ENCODE measurements at regions not wholly inside any gene's neighbourhood (a gene's known extent, or its start where the extent isn't known, plus 50 kb on each side); places are given as distances from the start of the nearest gene placed in this dataset.
A peak's percentile ranks its signal among the peaks of the same experiment; 100 is the strongest.

DNA sequence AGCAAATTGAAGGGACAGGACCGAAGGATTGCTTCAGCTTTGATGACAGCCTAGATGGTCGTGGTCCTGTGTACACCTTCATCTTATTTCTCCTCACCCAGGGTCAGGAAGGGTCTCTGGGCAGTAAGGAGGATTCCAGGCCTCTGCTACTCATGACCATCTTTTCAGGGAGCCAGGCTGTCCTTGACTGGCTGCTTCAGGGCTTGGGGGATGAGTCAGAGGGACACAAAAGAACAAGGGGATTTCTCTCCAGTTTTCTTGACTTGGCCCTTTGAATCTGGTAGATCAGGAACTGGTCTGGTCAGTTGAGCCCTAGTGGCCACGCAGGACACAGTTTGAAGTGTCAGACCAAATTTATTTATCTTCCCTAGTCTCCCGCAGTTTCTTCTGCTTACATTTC lies 402.1 kb upstream of the CHD6 start:
- no peak for DNase-seq

DNA sequence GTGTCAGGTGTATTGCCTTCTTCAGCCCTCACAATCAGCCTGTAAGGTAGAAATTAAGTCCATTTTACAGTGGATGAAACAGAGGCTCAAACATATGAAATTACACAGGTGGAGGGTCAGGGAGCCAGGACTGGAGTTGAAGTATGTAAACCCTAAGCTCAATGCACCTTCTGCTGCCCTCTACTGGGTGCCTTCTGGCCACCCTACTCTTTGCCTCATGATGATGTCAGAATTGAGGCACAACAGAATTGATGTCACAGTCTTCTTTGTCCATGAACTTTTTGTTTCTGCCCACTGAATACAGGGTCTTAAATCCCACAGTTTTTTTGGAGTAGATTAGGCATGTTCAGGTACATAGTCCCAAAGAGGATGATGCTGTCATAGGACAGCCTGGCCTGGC lies 400.8 kb upstream of the CHD6 start:
- no peak for DNase-seq

DNA sequence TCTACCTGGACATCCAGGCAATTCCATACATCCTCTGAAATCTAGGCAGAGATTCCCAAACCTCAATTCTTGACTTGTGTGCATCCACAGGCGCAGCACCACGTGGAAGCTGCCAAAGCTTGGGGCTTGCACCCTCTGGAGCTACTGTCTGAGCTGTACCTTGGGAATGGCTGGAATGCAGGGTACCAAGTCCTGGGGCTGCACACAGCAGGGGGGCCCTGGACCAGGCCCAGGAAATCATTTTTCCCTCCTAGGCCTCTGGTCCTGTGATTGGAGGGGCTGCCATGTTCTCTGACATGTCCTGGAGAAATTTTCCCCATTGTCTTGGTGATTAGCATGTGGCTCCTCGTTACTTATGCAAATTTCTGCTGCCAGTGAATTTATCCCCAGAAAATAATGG lies 391.9 kb upstream of the CHD6 start:
- DNase-seq: no peak

DNA sequence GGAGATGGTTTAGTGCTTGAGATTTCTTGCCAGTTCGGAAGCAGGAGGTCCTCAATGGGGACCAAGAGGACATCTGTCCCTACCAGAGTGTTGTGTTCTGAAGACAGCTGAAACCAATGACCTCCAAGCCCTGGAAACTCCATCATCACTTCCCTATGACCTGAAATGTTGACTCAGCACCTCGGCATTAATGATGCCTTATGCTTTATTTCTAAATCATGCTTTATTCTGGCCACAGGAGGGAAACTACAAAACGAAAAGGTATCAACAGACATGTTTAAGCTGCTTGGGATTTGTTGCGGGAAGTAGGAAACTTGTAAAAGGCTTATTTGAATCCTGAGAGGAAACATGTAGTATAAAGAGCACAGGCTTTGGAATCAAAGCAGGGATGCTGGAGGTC lies 389.1 kb upstream of the CHD6 start:
- DNase-seq: no peak

DNA sequence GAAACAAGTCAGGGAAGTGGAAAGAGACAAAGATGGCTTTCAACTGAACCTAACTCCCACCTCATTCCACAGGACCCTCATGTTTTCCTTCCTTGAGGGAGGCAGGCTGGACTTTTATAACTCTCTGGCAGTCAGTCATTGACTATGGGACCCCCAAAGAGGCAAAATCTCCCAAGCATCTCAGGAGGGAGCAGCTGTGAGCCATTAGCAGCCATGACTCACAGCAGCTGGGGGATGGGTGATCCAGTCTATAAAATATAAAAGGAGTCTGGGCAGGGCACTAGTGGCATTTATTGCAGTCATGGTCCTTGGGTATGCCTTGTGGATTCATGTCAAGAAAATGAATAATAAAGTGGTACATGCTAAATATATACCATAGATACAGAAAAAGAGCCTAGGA lies 387.0 kb upstream of the CHD6 start:
- no peak for DNase-seq

DNA sequence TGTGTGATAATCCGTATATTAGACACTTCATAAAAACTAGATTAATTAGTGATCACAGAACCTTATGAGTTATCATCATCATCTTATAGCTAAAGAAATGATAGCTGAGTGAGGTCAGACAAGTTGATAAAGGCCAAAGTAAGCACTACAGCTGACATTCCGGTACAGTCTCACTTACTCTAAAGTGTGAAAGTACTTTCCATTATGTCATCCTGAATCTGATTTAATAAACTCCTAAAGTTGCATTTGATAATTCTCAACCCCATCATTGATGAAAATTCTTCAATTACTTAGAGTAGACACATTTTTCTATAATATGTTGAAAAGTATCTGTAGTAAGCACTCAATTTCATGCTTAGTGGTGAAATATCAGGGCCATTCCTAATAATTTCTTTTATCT lies 385.2 kb upstream of the CHD6 start:
- DNase-seq: no peak

DNA sequence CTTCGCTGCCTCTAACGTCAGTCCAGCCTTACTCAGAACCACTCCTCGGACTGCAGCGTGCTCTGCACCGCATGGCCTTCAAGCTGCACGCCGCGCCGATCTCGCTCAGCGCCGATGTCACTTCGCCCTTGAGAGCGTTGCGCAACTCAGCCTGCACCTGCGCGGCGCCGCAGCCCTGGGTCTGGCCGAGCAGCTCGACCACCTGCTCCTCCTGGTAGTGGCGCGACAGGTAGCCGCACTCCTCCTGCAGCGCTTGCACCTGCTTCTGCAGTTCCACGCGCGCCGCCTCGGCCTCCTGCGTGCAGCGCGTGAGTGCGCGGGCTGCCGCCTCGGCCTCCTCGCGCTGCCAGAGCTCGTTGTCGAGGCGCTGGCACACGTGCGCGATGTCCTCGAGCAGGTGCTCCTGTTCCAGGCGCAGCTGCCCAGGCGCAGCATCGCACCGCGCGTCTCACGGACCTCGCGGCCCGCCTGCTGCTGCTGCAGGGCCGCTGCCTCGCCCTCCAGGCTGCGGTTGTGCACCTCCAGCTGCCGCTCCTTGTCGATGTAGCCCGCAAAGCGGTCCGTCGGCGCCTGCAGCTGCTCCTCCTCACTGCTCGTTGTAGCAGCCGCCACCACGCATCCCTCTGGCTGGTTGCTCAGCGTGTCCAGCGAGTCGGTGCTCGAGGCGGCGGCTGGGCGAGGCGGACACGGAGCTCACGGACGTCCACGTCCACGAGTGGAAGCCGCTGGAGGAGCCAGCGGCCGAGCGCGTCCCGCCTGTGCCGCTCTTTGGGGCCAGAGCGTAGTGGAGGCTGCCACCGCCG lies 380.6 kb upstream of the CHD6 start:
- DNase-seq: no peak

DNA sequence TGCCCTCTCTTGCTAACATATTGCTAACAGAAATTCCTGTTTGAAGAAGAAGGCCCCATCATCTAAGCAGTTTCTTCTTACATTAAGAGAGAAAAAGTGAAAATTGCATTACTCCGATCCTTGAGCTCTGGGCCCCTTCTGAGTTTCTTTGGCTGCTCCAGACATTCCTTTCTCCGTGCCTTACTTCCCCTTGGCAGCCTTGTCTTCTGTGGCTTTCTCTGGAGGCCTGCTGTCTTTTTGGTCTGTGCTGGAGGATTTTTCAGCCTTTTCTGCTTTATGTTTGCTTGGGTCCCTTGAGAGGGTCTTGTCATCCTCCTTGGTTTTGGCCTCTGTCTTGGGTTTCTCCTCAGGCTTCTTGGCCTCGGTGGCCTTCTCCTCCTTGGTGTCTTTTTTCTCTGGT lies 378.8 kb upstream of the CHD6 start:
- DNase-seq: no peak

DNA sequence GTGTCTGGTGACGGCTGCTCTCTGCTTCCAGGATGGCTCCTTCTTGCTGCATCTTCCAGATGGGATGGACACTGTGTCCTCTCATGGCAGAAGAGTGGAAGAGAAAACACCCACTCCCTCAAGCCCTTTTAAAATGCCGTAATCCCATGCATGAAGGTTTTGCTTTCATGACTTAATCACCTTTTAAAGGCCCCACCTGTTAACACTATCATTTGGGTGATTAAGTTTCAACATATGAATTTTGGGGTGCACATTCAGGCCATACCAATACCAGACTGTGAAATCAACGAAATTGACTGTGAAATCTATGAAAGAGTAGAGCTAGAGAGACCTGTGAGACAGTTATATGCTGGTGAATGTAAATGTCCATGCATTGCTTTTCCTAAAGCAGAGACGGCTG lies 374.3 kb upstream of the CHD6 start:
- no peak for DNase-seq

DNA sequence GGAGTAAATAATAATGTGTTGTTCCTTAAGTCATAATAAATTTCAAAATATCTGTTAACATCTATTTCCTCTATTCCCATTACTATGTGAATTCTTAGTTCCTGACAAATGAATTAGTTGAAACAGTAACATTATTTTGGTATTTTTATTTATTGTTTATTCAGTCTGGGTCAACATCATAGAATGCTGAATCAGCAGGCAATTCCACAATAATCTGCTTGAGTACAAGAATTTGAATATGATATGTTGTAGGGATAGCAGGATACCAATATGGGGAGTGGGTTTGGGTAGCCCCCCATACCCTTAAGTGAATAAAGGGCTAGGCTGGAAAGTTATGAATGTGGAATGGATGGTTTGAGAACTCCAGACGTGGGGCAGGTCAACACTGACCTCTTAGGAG lies 373.2 kb upstream of the CHD6 start:
- no peak for DNase-seq

DNA sequence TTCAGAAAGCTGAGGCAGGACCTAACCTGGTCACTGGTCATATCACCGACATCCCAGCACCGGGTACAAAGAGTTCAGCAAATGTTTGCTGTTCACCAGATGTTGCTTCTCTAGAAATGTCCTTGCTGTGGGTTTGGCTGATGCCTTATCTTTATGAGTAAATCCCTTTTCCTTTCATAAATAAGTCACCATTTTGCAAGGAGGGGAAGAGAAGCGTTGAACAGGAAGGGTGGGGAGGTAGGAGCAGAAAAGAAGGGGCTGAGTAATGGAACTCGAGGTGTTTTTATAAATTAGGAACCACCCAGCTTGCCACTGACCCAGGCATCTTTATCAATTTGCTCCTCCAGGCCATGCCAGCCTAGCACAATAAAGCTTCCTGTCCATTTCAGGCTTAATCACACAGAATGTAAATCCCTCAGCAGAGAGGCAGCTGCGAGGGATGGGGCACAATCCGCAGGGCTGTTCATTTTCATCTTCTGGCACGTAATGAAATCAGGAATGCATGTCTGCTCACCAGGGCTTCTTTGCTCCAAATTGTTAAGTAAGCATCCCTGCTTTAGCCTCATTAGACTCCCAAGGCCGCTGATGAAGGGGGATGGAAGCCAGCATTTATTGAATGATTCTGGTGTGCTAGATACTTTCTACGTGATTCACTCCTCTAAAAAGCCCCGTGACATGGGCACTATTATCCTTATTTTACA lies 371.9 kb upstream of the CHD6 start:
- DNase-seq: no peak

DNA sequence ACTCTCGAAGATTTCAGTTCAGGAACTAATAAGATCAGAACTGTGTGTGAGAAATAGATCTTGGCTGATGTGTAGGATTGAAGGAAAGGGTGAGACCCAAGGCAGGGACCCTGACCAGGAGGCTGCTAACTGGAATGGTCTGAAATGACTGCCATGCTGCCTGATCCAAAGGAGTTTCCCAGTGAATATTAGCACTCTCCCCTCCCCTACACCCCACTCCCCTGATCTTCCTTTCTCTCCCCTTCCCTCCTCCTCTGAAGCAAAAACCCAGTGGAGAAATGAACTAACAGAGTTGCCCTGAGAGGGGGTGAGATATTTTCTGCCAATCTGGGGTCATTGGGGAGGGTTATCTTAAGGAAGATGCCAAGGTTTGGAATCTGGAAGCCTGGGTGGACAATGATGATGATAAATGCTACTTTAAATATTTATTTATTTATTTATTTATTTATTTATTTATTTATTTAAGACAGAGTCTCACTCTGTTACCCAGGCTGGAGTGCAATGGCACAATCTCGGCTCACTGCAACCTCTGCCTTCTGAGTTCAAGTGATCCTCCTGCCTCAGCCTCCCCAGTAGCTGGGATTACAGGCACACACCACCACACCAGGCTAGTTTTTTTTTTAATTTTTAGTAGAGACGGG lies 371.0 kb upstream of the CHD6 start:
- no peak for DNase-seq

DNA sequence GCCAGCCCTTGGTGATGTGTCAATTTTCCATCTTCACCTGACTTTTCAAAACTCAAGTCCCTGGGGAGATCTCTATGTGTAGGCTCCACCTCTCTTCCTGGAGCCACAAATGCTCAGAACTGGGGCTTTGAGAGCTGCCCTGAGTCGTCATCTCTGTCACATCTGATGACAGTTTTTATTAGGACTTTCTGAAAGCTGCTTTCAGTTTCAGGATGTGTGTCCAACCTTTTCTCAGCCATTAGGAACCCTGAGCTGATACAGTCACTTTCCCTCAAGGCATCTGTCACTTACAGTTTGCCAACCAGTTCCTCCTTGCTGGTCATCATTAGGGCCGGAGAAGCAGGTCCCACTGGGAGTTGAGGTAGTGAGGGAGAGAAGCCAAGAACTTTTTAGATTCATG lies 365.9 kb upstream of the CHD6 start:
- DNase-seq: no peak

DNA sequence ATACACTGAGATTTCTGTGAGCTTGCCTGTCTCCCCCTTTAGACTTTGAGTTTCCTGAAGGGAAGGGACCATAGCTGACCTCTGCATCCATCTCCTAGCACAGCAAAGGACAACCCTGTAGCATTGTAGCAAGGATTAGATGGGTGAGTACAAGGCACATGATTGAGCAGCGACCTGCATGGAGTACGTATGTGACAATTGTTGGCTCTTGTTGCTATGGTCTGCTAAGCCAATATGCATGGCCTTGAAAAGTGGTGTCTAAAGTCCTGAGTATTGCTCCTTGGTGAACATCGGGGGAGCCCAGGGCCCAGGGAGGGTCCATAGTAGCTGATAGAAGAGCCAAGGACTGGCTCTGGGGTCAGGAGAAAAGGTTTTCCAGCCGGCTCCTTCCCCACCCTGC lies 365.0 kb upstream of the CHD6 start:
- DNase-seq: no peak

DNA sequence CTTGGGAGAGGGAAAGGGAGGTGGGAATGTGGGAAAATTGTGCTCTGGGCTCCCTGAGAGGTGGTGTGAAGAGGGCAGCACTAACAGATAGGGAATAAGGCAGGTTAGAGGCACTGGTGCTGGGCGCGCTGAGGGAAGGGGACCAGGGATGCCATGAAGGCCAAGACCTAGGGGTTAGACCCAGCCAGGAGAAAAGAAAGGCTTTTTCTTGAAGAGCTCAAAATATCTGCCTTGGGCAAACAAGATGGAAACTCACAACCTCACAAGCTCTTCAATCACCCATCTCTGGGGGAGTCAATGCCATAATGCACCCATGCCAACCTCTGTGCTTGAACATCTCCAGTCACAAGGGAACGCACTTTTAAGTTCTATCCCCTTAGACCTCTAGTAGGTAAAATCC lies 363.6 kb upstream of the CHD6 start:
- no peak for DNase-seq

DNA sequence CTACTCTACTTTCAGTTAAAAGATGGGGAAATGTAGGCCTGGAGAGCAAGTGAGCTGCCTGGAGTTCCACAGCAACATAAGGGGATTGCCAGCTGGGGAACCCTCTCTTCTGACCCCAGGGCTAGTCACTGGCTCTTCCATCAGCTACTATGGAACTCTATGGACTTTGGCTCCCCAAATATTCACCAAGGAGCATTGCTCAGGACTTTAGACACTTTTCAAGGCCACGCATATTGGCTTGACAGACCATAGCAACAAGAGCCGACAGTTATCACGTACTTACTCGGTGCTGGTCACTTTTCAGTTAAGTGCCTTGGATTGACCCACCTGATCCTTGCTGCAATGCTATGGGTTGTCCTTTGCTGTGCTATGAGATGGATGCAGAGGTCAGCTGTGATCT lies 360.7 kb upstream of the CHD6 start:
- DNase-seq: no peak

DNA sequence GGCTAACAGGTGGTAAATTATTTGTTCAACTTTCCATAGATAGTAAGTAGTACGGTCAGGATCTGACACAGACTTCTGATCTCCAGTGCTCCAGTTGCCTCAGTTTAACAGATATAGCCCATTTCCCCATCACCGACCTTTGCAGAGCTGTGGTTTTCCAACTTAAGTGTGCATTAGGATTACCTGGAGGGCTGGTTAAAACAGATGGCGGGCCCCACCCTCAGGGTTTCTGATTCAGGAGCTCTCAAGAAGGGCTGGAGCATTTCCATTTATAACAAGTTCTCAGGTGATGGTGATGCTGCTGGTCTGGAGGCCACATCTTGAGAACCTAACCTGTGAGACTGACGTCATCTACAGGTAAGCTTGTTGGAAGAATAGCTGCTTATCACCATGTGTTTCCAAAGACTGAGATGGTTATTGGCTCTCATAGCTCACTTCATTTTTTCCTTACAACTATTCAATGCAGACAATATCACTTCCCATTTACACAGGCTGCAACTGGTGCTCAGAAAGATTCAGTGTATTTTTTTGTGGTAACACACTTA lies 360.1 kb upstream of the CHD6 start:
- DNase-seq: no peak

DNA sequence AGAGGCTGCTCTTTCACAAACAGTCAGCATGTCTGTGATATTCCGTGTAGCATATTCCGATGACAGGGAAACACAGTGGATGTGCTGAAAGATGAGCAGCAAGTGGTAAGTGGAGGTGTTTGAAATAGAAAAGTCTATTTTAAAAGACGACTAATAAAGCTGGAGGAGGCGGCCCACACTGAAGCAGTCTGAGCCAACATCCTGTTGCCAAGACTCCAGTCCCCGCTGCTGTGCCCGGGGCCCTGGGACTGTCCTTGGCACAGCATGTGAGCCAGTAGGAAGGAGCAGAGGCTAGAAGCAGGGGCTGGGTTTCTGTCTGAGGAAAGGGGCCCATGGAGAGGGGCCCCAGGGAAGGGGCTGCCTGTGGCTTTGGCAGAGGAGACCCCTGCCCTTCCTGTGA lies 351.5 kb upstream of the CHD6 start:
- DNase-seq: no peak

DNA sequence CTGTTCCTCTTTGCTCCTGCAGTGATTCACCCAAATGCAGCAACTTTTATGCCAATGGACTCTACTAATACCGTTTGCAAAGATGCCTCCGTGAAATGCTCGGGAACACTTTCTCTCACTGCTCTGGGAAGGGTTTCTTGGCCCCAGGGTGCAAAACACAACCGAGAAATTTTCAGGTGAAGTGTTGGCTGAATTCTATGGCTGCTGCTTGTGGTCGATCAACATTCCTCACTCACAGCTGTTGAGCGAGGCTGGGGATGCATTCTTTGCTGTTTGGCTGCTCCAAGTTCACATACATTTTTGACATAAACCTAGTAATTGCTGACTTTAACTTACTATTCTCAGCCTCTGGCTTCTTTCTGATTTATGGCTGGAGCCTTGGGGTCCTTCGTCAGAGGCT lies 342.0 kb upstream of the CHD6 start:
- no peak for DNase-seq

DNA sequence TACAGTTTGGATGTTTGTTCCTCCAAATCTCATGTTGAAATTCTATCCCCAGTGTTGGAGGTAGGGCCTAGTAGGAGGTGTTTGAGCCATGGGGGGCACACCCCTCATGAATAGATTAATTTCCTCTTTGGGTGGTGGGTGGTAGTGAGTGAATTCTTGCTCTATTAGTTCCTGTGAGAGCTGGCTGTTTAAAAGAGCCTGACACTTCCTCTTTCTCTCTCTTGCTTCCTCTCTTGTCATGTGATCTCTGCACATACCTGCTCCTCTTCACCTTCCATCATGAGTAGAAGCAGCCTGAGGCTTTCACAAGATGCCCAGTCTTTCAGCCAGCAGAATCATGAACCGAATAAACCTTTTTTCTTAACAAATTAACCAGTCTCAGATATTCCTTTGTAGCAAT lies 340.2 kb upstream of the CHD6 start:
- no peak for DNase-seq

DNA sequence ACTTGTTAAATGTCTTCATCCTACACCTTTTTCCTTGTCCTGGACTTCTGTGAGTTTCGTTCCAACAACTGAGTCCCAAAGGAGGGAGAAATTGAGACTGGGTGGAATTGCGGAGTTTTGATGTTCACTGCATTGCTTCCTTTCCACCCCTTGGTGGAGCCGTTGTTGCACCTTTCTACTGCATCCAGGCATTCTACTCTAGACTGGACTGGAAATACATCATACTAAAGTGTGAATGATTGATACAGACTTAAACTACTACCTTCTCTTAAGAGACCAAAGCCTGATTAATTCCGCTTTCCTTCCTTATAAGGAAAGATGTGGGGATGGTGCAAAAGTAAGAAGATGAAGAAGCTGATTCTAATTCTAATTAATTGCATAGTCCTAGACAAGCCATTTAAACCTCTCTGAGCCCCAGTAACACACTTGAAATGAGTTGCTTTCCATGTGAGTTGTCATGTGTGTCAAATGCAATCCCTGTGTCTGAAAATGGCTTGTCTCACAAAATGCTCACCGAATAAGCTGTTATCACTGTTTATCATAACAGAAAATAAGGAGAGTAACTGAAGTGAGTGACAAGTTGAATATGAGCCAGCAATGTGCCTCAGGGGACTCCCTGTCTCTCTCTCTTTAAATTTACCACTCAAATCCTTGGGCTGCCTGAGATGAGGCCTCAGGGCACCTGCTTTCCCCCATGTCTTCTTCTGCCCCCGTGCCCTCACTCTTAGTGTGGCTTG lies 338.3 kb upstream of the CHD6 start:
- peak; percentile 1 for DNase-seq

DNA sequence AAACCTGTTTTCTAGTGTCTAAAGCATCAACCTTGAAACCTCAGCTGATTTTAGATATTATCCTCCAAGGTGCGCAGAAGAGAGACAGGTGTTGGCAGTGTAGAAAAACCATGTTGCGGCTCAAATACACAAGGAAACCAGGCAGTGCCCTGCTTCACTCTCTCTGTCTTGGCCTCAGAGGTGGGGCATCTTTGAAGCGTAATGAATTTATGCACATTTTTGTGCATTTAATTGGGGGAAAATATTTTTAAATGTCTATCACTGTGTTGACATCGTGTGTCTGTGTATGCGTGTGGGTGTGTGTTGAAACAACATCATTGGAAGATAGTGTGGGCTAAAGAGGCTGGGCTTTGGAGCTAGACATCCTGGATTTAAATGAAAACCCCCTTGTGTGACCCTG lies 334.0 kb upstream of the CHD6 start:
- no peak for DNase-seq

DNA sequence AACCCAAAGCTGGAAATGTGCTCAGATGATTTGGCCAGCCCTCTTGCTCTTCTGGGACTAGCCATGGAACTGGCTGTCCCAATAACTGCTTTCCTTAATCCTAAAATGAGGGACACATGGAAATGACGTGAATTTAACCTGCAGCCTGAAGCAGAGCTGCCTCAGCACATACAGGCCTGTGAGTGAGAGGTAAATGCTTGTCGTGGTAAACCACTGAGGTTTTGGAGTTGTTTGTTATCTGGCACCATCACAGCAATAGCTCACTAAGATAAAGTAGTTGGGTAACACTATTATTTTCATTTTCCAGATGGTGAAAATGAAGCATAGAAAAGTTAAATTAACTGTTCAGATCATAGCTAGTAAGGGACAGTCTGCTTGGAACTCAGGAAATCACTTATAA lies 333.4 kb upstream of the CHD6 start:
- DNase-seq: no peak

Measured in fibroblast of skin of abdomen (primary cell).